NCI-H1105 (cell line): ENCODE measurements at regions not wholly inside any gene's neighbourhood (a gene's known extent, or its start where the extent isn't known, plus 50 kb on each side); places are given as distances from the start of the nearest gene placed in this dataset.

Experiments
- DNase-seq: peaks from one replicate; lab custom pipeline; 2025; lab: John Stamatoyannopoulos, UW

DNA sequence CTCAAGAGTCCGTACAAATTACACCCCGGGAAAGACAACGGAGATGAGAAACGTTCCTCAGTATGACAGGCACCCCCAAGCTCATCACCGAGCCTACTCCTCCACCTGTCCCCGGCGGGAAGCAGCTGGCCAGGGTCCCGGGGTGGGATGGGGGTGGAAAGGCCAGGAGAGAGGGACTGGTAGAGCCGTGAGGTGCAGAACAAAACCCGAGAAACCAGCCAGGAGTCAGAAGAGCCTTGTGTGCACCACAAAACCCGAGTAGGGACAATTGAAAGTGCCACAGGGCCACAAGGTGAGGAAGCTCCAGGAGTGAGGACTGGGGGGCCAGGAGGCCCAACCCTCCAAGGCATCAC is 75.5 kb upstream of the SALL3 start:
- DNase-seq, result no peak

DNA sequence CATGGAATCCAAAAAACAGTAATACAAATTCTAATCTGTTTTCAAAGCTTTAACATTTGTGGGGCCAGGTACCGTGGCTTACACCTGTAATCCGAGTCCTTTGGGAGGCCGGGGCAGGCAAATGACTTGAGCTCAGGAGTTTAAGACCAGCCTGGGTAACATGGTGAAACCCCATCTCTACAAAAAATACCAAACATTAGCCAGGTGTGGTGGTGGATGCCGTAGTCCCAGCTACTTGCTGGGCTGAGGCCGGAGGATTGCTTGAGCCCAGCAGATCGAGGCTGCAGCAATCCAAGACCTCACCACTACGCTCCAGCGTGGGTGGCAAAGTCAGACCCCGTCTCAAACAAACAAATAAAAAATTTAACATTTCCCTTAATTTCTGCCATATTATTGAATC is 74.3 kb upstream of the SALL3 start:
- no peak for DNase-seq

DNA sequence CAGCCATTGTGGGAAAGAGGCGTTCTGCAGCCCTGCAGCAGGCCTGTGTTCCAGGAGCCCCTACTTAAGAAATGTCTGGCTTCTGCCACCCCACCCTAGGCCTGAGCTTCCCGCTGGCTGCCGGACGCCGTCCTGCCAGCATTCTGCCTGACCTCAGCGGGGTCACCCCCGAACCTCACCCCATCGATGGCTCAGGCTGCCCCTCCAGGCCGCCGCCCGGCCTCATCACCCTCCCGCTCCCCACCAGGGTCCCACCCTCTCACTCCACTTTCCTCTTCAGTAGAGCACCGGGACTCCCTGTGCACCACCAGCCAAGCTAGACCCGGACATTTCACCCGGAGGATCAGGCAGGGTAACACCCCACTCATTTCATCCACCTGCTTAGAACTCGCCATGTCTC is 73.6 kb upstream of the SALL3 start:
- no peak for DNase-seq

DNA sequence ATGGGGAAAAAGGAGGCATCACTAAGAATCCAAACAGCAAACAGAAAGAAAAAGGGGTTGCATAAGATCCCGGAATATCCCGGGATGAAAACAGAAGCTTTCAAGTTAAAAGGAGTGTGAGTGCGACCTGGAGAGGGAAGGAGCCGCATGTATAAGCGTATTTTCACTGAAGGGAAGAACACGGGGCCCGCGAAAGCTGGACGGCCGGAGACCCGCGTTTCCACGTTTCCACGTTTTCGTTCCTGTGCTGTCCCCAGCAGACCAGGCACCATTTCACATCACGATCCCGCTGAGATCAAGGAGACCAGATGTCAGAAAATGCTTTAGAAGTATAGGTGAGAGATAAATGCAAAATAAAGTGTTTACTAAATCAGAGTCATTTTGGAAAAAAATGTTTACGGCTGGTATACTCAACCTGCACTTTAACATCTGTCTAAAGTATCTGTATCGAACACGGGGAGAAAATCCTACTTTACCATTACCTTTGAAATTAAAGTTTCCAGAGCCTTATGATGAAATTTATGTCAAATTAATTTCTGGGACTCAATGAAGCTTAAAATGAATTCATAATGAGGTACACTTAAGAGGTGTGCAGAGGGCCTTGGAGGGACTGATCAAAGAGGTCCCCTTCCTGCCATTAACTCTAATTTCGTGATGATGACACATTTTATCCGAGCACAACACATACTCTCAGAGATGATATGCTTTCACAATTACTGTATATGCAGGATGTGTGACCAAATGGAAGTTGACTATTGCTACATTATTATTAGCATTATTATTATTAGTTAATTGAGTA is 71.0 kb upstream of the SALL3 start:
- no peak for DNase-seq

DNA sequence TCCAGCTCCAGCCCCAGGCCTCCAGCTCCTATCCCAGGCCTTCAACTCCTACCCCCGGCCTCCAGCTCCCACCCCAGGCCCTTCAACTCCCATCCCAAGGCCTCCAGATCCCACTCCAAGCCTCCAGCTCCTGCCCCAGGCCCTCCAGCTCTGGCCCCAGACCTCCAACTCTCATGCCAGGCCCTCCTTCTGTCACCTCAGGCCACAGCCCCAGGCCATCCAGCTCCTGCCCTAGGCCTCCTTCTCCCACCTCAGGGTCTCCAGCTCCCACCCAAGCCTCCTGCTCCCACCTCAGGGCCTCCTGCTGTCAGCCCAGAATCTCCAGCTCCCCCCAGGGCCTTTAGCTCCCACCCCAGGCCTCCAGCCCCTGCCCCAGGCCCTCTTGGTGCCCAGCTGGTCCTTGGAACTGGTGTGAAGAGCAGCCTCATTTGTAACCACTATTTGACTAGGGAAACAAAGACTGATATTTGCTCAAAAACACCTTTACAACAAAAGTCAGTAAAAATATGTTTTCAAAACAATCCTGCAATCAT is 67.8 kb upstream of the SALL3 start:
- DNase-seq, result no peak

DNA sequence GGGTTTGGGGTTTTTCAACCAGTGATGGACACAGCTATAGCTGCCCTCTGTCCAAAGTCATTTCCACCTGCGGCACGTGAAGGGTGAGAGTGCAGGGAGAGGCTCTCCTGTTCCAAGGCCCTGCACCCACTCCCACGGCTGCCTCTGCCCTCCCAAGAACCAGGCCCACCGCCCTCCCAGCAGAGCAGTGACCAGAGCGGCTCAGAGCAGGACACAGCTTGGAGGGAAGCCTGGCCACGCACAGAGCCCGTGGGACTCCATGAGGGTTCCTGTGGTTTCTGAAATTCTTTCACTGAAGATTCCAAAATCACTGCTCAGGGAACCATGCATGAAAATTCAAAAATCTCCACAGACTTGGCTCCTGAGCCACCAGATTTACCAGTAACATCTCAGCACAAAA is 67.3 kb upstream of the SALL3 start:
- DNase-seq, result no peak

DNA sequence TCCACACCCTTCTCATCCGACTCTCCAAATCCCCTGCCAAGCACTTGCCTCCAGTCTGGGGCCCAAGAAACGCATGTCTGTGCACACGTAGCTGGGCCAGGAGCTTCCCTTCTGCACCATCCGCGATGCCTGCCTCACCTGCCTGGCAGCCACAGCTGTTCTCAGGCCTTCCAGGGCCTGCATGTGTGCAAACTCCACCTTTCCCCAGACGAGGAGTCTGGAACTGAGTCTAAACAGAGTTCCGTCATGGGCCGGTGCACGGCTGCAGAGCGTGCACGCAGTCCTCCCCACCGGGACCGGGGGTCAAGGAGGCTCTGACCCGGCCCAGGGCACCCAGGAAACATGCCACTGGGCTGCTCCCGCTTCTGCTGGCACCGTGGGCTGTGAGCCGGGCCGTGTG is 66.8 kb upstream of the SALL3 start:
- DNase-seq, result no peak

DNA sequence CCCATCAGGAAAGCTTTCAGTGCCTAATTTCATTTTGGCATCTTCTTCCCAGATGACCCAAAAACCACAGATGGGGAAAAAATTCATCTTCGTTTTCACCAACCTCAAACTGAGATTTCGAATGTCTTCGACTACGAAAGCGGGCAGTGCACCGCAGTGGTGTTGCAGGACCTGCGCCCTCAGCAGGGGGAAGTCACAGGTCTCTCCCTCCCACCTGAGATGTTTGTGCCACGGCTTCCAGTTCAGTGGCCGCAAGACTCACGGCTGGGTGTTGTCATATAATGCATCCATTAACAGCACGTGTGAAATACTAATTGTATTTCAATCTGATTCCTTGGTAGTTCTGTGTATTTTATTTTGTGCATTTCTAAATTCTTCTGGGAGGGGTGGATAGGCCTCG is 66.2 kb upstream of the SALL3 start:
- DNase-seq, result no peak

DNA sequence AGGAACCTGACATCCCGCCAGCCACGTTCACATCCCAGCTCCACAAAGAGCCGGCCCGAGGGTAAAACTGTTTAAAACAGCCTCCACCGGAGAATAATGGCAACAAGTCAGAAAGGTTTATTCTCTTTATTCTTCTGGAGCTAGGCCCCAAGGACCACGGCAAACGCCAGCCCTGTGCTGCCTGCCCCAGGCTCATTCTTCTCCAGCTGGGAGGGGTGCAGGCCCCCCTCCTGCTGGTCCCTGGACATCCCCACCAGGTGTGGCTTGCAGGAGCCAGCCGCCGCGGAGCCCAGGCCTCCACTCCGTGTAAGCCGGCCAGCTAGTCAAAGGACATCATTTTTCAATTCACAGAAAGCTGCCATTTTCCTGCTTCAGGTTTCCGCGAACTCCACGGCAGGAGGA is 65.8 kb upstream of the SALL3 start:
- DNase-seq, result no peak

DNA sequence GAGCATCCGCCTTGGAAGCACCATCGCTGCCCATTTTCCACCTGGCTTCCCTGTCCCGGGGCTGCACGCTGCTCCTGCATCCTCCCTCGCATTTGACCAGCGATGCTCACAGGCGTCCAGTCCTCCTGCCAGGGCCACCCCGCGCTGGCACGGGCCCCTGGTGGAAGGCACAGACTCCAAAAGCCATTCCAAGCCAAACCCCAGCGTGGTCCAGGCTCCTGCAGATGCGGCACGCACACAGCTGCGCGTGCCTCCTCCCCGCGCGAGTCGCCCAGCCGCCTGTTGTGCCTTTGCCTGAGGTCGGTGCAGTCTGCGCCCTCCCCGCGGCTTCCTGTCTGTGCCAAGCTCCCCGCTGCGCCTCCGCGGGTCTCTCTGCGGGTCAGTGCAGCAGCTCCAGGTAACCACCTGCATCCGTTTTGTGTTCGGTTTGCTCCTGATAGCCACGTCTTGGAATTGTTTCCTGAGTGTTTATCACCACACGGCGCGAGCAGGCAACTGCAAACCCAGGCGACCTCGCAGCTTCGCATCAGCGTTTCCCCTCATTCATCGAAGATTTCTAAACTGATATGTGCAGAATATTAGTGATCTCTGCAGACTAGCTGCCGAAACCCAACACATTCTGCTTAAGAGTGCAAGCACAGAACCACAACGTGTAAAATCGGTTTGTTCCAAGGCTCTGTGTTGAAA is 65.2 kb upstream of the SALL3 start:
- no peak for DNase-seq

DNA sequence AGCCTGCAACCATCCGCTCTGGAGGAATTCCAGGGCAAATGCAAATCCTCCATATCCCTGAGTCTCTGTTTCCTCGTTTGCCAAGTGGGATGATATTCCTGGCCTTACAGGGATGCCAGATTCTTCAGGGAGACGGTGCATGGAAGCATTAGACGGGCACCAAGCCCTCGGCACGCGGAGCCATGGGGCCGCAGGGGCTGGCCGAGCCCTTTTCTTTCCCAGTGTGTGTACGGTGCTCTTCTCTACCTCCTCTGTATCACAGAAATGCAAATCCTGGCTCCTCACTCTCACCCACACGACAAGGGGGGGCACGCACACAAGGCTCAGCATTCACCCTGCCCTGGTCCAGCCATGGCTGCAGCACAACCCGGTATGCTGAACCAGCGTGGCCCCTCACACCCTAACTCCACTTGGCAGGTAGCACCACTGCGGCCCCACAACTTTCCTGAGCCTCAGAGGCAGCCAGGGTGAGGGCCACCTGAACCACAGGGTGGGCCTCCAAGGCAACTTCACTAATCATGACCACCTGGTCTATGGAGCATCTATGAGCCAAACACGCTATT is 64.1 kb upstream of the SALL3 start:
- no peak for DNase-seq

DNA sequence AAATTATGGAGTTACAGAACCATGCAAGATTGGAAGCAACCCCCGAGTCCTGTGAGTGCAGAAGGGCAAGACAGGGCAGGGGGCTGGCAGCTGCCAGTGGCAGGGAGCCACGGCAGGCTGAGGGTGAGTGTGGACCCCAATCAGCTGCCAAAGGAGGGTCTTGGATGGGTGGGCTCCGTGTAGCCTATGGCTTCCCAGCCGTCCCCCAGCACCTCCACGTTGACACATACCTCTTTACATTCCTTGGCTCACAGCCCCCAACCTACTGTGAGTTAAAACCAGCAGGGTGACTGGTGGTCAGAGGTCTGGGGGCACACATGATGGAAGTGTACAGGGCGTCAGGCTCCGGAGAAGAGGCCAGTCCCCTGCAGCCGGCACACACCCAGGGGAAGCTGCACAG is 60.9 kb upstream of the SALL3 start:
- DNase-seq, result no peak

DNA sequence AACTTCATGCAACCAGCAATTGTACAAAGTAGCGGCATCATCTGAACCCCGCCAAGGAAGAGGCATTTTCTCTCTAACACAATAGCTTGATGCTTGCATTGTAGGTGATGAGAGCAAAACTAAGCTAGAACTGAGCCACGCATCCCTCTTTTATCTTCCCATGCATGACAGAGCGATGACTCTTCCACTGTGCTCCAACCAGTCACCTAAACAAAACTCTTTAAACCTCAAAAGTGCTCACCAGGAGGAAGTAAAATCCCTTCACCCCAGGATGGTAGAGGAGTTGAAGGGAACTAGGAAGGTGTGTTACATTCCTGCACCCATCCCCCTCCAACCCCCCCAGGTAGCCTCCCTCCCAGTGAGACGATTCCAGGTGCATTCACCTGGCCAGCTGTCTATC is 59.7 kb upstream of the SALL3 start:
- DNase-seq, result no peak

DNA sequence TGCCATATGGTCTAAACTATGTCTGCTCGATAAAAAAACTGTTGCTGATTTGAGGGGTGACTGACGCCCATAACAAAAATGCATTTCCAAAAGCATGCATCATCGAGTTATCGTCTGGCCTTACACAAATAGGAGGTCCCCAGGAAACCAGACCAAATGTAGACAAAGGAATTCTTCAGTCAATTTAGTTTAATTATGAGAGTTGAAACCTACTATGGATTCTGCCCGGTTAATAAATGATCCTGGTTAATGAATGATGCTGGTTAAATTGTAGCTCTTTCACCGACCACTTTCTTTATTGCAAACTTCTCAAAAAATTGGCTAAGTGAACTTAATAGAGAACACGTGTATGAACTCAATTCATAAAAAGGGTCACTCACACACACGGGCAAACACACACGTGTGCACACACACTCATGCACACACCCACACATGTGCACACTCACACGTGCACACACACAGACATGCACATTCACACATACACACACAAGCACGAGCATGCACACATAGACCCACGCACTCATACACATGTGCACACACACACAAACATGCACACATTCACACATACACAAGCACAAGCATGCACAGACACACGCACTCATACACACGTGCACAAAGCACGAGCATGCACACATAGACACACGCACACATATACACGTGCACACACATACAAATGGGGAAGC is 59.0 kb upstream of the SALL3 start:
- no peak for DNase-seq

DNA sequence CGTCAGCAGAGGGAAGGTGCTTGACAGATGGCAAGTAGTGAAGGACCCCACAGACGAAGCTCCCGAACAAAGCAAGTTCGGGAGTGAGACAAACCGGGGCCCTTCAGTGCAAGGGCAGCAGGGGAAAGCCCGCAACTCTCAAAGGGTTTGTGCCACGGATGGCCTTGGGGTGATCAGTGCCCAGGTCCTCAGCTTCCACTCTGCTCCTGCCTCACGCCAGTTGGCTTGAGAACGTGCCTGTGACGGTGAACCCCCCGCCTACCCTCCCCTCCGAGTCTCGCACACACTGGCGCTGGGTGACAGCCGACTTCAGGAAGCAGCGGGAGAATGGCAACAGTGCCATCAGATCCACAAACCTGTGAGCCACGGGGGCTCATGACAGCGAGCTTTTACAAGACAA is 56.8 kb upstream of the SALL3 start:
- DNase-seq, result no peak

DNA sequence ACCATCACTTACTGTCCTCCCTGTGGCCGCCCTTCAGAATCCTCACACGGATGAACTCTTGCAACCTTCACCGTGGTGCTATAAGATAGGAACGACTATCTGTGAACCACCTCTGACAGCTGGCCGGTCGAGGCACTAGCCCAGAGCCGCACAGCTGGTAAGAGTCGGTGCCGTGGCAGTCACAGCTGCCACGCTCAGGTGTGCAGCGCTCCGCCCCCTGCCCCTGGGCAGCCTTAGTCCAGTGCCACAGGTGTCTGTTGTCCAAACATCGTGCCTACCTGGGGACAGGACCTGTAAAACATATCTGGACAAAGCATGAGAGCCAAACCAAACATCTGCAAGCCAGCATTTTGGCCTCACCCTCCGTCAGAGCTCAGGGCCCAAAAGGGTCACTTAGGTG is 55.3 kb upstream of the SALL3 start:
- no peak for DNase-seq

DNA sequence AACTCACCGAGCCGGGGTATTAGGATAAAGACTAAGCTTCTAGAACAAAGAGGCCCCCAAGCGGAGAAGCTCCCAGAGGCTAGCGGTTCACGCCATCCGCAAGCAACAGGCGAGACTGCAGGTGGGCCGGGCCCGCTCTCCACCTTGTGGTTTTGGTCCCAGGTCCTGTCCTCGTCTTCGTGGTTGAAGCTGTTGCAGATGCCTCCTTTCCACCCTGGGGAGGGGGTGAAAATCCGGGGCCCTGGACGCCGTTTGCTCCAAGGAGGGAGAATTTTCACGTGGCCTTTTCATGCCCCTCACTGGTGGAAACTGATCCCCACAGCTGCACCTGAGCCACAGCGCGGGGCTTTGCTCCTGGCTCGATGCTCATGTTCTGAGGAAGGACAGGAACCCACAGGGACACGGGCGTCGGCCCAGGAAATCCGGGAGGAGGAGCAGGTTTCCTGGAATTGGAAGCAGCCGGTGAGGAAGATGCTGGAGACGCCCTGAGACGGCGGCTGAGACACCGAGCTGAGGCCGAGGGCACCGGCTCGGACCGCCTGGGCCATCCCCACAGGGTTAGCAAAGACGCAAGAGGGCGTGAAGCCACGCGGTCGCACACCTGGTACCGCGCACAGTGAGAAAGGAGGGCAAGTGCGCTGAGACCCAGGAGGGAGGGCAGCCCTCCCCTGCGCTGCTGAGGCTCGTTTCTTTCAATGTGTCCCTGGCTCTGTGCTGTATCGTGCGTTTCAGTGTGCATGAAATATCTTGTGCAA is 54.7 kb upstream of the SALL3 start:
- no peak for DNase-seq

DNA sequence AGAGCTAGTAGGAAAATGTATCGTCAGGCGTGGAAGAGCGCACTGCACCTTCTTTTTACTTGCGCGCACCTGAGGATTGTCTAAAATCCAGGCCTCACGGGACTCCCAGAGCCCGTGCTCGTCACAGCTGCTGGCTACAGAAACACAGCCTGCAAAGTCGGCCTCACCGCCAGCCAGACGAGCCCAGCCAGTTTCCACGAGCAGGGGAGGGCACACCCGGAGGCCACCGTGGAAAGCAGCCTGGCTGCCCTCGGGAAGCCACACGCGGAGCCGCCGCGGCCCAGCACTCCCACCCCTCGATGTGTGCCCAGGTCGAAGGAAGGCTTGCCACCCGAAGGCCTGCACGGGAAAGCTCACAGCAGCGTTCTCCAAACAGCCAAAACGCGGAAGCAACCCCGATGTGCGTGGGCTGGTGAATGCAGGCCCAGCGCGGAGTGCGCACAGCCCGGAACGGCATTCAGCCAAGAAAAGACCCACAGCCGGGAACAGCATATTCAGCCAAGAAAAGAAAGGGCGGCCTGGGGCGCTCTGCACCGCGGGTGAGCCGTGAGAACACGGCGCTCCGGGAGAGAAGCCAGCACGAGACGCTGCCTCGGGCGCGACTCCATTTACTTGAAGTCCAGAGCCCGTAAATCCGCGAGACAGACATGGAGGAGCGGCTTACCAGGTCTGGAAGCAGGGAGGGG is 53.9 kb upstream of the SALL3 start:
- DNase-seq, result no peak

DNA sequence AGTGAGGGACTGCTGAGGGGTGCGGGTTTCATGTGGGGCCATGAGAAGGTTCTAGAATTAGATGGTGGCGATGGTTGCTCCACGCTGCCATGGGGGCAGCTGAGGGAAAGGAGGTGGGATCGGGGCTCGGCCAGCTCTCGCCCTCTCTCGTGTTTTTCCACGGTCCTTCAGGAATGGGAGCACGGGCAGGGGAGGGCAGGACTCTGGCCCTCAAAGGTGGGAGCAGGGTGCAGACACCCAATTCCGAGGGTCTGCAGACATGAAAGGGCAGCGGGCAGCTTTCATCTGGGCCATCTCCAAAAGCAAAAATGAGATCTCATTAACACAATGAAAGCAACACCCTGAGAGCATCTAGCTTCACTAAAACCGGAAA is 53.4 kb upstream of the SALL3 start:
- no peak for DNase-seq

DNA sequence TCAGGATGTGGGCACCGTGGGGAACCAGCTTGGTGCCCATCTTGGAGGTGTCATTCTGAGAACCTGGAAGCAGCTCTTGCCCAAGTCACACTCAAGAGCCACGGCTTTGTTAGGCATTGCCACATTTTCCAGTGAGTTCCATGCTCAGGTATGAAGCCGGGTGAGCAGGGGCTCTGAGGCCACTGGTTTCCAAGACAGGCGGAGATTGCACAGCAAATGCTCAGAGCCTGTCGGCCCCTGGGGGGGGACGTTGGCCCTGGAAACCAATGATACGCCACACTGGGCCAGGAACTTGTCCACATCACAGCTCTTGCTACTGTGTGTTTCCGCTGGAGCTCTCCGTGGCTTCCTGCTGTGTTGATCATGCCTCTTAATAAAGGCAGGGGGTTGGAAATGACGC is 52.5 kb upstream of the SALL3 start:
- DNase-seq, result no peak

DNA sequence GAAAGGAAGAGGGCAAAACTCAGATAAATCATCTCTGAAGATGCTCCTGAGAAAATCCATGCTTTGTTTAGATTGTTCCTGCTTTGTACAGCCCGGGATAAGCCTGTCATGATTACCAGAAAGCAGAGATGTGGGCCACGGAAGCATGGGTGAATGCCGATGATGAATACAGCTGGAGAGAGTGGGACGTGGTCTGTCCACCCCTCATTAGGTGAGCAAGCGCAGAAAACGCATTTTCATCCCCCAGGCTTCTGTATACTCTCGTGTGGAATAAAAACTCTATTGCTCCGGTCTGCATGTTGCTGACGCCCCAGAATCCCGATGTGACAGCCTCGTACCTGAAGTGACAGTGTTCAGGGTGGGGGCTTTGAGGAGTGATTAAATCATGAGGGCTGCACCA is 52.0 kb upstream of the SALL3 start:
- DNase-seq, result no peak

DNA sequence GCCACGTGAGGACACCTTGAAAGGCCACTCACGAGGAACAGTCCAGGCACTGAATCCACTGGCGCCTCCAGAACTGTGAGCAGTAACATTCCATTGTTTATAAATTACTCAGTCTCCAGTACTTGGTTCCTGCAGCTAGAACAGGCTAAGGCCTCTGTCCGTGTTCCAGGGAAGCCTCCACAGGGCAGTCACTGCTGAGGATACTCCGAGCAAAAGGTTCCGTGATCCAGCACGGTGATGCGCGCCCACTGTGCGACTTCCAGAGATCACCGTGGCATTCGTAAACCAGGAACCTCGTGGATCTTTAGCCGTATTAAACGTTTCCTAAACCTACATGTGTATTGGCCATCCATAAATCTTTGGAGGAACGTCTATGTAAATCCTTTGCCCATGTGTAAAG is 51.5 kb upstream of the SALL3 start:
- no peak for DNase-seq
